ENCODE measurements at regions not wholly inside any gene's neighbourhood (a gene's known extent, or its start where the extent isn't known, plus 50 kb on each side); places are given as distances from the start of the nearest gene placed in this dataset.

- H3K27ac ChIP-seq, result no peak overlapping the region
- TF ChIP-seq CTCF (conservative IDR thresholded peaks at IDR 0.05), result no peak
These were observed 641.1 kb downstream of the RAPGEF2 start for GRCh38 chr4:159743971-159744370.

- TF ChIP-seq CTCF (conservative IDR thresholded peaks at IDR 0.05), result no peak
- H3K27ac ChIP-seq, result no peak overlapping the region
These were observed 645.1 kb downstream of the RAPGEF2 start for GRCh38 chr4:159747983-159748382.

GRCh38 chr4:159748834-159749444 lies 646.1 kb downstream of the RAPGEF2 start:
- H3K27ac ChIP-seq, result no peak overlapping the region
- no peak for TF ChIP-seq CTCF (conservative IDR thresholded peaks at IDR 0.05)

- no peak overlapping the region for H3K27ac ChIP-seq
- TF ChIP-seq CTCF (conservative IDR thresholded peaks at IDR 0.05), result no peak
These were observed 654.6 kb downstream of the RAPGEF2 start for GRCh38 chr4:159757499-159757898.

GRCh38 chr4:159758061-159758460 lies 655.2 kb downstream of the RAPGEF2 start:
- H3K27ac ChIP-seq, result no peak overlapping the region
- TF ChIP-seq CTCF (conservative IDR thresholded peaks at IDR 0.05), result no peak

- no peak for TF ChIP-seq CTCF (conservative IDR thresholded peaks at IDR 0.05)
These were observed 659.8 kb downstream of the RAPGEF2 start for GRCh38 chr4:159762672-159763071.

GRCh38 chr4:159764343-159764952 lies 661.6 kb downstream of the RAPGEF2 start:
- TF ChIP-seq CTCF (conservative IDR thresholded peaks at IDR 0.05), result peak; percentile 75
- no peak overlapping the region for H3K27ac ChIP-seq

More at GRCh38 chr4:159762672-159763071, 659.8 kb downstream of the RAPGEF2 start:
- H3K27ac ChIP-seq, result no peak overlapping the region
